Putamen (tissue), 1 donor: ENCODE measurements at regions not wholly inside any gene's neighbourhood (a gene's known extent, or its start where the extent isn't known, plus 50 kb on each side); places are given as distances from the start of the nearest gene placed in this dataset.

Source experiments
- DNase-seq: peaks from one replicate; pipeline ENCODE4 v3.0.0-alpha.2; 2016; ENCODE audit warnings: low spot score

DNA sequence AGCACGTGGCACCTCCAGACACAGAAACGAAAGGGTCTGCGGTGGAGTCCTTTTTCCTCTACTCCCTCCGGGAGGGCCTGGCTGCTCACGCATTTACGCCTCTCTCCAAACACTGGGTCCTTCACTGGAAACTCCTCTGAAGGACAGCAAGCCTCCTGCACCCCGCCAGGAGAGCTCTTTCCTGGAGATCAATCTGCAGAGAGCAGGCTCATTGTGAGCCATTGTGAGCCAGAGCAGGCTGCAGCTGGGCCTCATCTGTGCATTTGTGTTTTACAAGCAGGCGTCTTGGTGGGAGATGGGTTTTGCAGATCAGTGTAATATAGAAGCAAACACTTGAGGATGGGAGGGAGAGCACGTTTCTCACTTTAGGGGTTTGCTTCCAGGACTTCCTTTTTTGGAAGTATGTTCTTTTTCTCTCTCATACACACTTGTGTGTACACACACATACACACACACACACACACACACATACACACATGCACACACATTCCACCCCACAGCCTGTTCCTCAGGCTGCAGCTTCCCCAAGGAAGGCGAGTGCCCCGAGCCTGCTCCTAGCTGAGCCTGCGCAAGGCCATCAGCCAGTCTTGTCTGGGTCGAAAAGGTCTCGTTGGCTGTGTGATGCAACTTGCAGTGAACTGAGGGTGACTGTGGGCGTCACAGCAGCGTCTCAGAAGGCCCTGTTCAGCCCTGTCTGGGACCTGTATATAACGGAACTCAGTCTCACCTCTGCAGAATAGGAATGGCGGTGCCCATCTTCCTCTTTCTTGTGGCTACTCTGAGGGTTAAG lies 163.5 kb downstream of the GLI2 start:
- no peak for DNase-seq

DNA sequence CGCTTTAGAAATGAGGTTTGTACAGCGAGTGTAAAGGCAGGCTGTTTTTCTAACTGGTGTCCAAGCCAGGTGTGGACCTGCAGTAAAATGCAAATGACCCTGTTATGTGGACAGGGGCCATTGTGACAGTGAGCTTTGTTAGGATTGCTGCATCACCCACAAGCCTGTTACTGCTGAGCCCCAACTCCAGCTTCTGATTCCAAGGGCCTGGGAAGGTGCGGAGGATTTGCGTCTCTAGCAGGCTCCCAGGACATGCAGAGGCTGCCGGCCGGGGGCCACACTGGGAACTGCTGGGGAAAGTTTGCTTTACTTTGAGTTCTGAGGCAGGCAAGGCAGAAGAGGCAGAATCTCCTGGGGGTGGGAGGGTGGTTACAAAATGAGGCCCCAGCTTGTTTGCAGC lies 164.1 kb downstream of the GLI2 start:
- no peak for DNase-seq

DNA sequence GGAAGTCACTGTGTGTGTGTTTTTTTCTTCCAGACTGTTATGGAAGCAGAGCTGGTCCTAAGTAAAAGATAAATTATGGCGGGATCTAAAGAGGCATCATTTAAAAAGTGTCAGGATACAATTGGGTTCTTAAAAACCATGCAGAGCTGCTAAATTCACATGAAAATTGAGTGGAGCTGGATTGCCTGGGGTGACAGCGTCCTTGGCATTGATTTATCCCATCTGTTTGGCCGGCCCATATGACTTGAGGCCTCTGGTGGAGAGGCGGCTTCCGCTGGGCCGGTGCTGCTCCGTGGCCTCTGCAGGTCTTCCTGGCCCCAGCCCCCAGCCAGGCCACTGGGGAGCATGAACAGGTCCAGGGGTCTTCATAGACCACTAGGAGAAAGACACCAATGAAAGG lies 165.5 kb downstream of the GLI2 start:
- DNase-seq = no peak

DNA sequence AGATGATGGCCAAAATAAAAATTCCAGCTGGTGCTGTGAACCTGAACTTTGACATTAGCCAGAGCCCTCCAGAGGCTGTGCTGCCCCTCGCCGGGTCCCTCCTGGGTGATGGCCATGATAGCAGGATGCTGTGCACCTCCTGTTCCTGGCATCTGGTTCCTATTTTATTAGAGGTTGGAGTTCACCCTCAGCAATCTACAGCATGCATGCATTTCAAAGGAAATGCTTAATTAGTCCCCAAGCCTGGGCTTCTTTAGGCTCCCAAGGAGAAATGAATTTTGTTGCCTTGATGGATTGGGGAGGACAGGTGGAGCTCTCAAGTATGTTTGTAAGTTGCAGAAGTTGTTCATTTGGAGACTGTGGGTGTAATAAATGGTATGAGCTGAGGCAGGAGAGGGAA lies 166.9 kb downstream of the GLI2 start:
- DNase-seq = no peak

DNA sequence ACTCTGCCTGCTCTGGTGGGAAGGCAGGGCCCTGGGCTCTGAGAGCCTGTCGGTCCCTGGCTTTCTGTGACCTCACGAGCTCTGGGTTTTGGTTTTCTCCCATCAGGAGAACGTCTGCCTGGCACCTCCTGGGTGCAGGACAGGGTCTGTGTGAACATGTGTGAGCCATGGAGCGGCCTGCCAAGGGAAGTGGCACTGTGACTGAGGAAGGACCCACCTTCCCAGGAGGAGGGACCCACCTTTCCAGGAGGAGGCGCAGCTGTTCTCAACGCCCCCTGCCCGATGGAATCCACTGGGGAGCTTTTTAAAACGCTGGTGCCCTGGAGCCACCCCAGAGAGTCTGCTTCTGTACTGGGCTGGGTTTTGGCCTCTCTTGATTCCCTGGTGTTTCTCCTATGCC lies 168.7 kb downstream of the GLI2 start:
- no peak for DNase-seq

DNA sequence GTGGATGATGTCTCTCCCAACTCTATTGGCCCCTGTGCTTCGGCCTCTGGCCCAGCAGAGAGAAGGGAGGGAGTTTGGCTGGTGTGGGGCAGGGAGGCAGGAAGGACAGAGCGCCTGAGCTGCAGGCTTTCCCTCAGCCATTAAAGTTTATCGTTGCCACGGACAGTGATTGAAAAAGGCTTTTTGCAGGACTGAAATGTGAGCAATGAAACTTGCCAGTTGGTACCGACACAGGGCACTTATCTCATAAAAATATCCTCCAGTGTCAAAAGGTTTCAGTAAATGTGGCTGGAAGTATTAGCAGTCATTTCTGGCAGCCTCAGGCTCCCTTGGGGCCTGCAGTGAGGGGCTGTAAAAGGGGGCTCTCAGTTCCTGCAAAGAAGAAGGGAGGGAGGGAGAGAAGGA lies 169.2 kb downstream of the GLI2 start:
- DNase-seq = no peak

DNA sequence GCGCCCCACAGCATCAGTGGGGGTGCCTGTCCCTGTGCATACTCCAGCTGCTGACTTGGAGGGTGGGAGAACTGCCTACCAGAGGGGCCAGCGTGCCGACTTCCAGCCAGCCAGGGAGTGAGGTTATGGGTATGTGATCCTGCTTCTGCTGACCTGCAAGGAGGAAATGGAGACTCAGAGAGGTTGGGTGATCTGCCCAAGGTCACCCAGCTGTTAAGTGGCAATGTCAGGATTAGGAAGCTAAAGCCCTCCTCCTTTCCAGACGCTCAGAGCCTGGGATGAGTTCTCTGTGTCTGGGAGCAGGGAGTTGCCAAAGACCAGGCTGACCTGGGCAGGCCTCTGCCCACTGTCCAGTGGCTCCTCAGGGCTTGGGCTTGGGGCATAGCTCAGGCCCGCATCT lies 169.6 kb downstream of the GLI2 start:
- no peak for DNase-seq

DNA sequence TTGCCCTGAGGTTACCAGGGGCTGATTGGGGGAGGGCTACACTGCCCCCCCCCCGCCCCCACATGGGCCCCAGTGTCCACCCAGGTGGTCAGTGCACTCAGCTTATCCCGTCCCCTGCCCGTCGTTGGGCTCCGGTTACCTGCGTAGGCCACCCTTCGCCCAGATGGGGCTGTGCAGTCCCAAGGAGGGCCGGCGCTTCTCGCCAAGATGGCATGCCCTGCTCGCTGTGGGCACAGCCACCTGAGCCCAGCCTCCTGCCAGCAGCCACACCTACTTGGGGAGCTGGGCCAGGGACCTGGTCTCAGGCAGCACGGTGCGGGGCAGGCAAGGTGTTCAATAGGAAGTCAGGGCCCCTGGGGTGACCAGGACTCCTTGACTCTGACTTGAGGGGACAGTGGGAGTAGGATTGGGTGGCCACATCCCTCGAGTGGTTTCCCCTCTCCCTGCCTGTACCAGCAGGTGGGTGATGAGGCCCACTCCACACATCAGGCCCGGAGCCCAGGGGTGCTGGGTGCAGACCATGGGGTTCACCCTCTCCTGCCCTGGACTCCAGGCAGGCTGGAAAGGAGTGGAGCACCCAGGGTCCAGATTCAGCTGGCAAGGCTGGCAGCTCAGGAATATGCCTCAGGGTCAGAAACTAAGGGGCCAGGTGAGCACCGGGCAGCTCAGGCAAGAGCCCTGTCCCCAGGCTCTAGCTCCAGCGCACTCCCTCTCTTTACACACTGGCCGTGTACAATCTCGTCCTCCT lies 170.3 kb downstream of the GLI2 start:
- DNase-seq = no peak

DNA sequence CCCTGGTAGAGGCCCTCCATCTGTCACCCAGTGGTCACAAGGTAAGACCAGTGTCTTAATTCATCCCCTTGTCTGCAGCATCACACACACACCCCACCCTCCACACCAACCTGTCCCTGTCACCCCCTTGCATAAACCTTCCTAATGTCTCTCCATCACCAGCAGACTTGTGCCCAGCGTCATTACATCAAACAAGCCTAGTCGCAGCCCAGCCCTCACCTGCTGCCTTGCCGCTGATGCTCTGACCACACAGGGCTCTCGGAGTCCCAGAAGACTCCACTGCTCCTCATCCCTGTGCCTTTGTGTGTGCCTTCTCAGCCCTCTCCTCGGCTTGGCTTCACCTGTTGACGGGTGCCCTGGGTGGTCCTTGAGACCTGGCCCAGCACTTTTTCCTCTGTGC lies 171.2 kb downstream of the GLI2 start:
- DNase-seq = no peak

DNA sequence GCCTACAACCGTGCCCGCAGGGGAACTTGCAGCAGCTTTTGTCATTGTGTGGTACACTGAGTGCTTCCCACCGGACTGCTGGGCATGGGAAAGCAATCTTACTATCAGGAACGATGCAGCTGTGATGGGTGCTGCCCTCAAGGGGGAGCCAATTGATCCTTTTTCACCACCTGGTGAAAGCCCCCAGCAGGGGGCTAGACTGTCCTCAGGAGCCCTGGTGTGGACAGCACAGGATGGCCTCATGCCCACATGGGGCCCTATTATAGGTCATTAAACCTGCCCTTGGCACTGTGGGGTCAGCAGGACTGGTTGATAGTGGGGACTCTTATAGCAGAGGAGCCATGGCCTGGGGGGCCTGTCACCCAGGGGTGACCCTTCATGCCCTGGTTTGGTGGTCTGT lies 172.2 kb downstream of the GLI2 start:
- no peak for DNase-seq

DNA sequence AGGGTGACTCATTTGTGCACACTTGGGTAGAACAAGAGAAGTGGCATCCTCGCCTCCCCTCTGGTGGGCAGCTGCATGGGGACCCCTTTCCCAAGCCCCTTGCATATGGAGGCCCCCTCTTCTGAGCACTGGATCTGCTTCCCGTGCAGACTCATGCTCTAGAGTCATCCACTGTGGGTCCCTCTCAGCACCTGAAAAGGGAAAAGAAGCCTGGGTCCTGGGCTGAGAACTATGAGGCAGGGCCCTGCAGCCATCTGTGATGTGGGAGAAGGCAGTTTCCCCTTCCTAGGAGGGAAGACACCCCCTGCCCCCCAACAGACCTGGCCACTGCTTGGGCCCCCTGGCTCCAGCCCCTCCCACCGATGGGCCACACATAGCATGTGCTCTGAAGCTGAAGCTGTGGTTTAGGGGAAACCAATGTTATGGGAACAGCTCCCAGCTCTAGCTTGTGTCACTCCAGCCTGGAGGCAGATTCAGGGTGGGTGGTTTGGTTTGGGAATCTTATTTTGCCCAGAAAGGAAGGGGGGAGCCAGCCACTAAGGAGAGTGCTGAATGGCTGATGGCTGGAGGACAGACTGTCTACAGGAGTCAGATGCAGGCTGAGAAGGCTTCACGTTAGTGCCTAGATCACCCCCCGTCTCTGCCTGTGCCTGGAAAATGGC lies 172.8 kb downstream of the GLI2 start:
- no peak for DNase-seq

DNA sequence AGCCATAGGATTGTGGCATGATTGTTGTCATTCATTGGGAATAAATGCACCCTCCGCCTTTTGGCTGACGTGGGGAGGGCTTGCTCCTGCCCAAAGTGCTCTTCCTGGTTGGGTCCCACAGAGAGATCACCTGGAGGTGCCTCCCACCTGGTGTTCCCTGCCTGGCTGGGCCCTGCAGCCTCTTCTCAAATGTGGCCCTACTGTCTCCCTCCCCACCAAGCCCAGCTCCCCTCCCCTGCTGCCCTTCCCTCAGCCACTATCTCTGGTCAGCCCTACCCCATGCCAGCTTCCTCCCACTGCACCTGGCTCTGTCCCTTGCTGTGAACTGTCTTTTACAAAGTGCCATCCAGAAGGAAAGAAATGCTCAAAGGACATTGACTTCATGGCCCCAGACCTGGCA lies 173.4 kb downstream of the GLI2 start:
- no peak for DNase-seq

DNA sequence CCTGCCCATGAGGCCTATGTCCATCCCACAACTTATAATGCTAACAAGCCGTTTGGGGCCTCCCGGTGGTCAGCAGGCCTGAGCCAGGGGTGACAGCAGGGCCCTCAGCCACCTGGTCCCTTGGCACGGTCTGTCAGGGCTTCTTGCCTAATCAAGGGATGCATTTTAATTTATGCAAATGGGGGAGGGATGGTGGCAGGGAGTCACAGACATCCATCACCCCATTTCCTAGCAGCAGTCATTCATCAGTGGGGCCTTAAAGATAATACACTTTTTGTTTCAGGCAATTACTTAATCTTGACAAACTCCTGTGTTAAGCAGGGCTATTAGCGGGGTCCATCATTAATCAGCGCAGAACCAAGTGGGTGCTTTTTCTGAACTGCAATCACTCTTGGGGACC lies 174.5 kb downstream of the GLI2 start:
- DNase-seq = no peak

DNA sequence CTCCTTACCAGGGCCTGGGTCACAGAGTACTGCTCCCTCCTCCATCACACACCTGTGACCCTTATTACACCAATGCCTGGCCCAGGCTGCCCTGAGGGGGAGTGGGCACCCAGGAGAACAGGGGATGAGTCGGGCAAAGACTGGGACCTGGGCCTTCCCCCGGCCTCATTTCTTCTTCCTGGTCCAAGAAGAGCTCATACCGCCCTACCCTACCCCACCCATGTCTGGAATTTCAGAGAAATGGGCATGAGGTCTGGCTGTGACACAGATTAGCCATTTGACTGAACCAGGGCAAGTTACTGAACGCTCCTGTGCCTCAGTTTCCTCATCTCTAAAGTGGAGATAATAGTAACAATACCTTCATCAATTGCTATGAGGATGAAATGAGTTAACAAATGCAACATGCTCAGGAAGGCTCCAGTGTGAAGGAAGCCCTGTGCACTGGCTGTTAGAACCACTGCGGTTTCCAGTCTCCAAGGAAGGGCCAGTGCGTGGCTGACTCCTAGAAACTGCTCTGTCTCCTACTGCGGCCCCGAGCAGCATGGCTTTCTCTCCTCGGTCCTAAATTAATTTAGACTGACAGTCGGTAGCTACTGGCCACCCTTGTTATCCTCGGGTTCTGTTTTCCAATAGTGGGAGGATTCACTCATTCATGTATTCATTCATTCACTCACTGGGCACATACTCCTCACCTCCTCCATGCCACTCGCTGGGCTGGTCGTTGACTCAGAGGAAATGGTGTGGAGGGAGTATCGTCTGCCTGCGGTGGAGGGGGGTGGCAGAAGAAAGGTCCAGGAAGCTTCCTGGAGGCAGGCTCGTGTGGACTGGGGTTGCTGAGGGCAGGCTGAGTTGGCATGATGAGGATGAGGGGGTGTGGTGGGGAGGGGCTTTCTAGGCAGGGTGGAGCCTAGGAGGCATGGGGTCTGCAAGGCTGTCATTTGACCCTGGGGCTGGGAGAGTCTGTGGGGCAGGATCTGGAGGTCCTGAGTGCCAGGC lies 175.6 kb downstream of the GLI2 start:
- DNase-seq = no peak

DNA sequence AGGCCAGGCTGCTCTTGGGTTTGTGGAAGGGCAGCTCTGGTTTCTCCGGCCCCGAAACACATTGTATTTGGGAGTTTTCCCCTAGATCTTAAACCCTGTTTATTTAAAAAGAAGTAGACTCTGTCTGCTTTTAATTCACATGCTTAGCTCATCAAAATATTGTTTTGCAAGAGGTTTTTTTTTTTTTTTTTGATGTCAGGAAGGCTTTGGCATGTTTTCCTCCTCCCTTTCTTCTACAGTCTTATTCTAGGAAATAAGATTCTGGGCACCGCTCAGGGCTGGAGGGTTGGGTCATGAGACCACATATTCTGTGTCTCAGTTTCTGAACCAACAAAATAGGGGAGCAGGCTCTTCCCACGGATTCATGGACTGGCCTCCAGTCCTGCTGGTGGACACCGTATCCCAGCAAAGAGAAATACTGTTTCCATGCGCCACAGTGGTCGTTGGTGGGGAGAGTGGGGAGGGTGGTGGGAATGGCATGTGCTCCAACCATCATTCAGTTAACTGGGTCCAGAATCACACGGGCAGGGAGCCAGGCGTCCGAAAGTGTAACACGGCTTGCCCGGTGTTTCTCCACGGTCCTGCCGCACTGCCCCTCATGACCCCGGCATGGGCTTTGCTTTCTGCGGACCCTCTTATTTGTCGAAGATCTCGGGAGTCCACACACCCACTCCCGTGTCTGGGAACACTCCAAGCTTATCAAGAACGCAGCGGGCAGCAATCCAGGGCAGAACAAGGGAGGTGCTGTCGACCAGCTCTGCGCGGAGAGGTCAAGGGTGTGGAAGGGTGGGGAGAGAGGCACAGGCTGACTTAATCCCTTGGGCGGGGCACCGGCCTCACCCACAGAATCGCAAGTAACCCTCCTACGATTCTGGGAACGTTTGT lies 176.7 kb downstream of the GLI2 start:
- DNase-seq = no peak

DNA sequence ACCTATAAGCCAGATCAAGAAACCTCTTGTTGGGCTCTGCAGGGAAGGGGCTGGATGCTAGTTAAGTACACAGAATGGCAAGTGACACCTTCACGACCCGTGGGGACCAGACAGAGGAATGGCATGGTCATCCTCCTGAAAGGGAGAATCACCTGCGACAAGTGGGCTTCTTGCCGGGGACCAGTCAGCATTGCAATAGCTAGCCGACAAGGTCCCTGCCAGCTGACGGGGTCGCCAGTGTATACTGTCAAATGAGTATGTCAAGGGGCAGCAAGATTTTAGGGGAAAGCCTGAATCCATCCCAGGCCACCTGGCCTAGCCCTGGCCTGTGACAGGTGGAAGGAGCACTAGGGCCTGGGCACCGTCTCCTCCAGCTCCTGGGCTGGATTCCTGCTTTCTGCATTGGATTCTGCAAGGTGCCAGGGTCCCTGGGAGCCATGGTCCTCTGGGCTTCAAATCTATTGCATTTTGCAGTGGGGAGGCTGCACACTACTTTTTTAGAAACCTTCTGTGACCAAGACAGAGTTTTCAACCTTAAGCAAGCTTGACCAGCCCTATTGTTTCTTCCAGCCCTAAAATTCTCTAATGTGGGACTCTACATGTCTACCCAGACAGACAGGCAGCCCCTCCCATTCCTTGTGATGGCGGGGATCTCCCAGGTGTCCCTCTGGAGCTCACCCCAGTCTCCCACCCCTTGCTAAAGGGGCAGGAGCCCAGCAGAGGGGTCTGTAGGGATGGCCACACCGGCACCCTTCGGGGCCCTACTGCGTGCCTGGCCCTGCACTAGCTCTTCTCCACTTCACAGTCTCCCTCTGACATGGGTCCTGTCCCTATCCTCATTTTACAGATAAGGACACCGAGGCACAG lies 178.5 kb downstream of the GLI2 start:
- DNase-seq = no peak

DNA sequence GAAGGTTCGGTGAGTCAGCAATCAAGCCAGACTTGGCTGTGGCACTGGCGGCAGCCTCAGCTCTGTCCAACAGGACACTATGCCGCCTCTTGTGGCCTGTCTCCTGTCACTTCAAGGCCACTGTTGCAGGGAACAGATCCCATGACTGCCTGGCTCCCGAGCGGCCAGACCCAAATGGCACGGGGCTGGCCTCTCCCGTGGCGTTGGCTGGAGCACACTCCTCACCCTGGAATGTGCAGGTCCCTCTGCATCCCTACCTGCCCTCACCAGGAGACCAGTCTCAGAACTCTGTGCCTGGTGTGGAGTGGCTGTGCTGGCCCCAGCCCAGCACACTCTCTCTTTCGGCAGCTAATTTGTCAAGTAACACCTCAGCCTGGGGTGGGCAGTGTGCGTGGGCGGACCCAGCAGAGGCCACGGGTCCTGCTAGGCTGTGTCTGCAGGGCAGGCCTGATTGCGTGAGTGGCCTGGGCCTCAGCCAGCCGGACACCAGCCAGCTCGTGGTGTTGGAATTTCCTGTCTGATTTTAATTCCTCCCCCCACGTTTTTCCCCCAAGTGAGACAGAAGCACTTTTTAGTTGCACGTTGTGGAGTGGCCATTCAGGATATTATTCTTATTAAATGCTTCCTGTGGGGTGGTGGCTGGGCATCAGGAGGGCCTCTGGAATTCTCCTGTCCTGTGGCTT lies 179.3 kb downstream of the GLI2 start:
- no peak for DNase-seq

DNA sequence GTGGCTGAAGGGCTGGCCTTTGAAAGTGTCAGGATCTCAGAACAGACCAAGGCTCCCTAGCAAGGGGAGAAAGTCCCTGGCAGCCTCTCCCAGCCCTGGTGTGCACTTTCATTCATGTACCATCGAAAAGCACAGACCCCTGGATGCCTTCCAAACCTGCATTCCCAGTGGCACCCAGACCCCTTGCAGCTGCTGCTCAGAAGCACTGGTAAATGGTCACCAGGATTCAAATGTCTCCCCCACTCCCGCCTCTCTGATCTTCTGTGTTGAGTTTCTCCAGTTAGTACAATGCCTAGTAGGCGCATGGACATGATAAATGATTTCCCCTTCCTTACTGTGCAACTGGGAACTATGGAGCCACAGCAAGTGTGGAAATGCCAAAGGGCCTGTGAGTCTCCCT lies 180.0 kb downstream of the GLI2 start:
- no peak for DNase-seq

DNA sequence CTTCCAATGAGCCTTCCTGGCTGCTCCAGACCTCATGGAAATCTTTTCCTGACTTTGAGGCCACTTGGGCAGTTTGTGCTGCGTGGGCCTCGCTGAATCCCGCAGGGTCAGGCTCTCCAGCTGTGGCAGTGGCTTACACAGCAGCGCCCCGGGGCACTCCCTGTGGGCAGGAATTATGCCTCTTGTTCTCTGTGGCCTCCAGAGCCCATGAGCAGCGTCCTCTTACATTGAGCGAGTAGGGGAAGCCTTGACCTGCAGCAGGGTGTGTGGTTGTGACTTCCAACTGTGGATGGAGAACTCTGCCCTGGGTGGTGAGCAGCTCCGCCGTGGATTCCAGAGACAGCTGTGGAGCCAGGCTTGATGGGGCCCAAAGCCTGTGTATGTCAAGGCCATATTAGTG lies 180.8 kb downstream of the GLI2 start:
- DNase-seq = no peak
